Right lobe of liver (tissue), 6 donors: ENCODE measurements at regions not wholly inside any gene's neighbourhood (a gene's known extent, or its start where the extent isn't known, plus 50 kb on each side); places are given as distances from the start of the nearest gene placed in this dataset.

ENCODE experiments used
- ATAC-seq, 4 donors: fragments of 200-7000 bp; cut with Tn5 transposase; one replicate each; pipeline ENCODE4 v1.9.1; 2020; ENCODE audit warnings: mild to moderate bottlenecking in 4 of 4, moderate library complexity in 4 of 4
- DNase-seq, 3 donors: peaks; one replicate each; pipeline ENCODE4 v3.0.0-alpha.2; 2020
- H3K27ac ChIP-seq, 3 donors: fragments of 200-600 bp; one replicate each; pipeline ENCODE4 v1.8.0; 2022
- H3K27me3 ChIP-seq, 2 donors: fragments of 200-600 bp; one replicate each; pipeline ENCODE4 v1.8.0; 2022
- H3K36me3 ChIP-seq, 4 donors: fragments of 200-600 bp; sonication (generic) in 1 of 4; one replicate each; pipeline versions ENCODE4 v1.5.1 to v1.8.0; 2017 to 2022; ENCODE audit warnings: control low read depth in 1 of 4
- H3K4me1 ChIP-seq, 4 donors: fragments of 200-600 bp; sonication (generic) in 1 of 4; one replicate each; pipeline versions ENCODE4 v1.5.1 to v1.8.0; 2017 to 2022; ENCODE audit warnings: control low read depth in 1 of 4
- H3K4me3 ChIP-seq, 3 donors: fragments of 200-600 bp; one replicate each; pipeline ENCODE4 v1.8.0; 2022
- H3K9me3 ChIP-seq, 4 donors: fragments of 200-600 bp; sonication (generic) in 1 of 4; one replicate each; pipeline versions ENCODE4 v1.5.1 to v1.8.0; 2017 to 2022; ENCODE audit warnings: control low read depth in 1 of 4
- CTCF ChIP-seq, 4 donors: fragments of 200-600 bp in 3 of 4; fragments of 450-650 bp in 1 of 4; IDR thresholded peaks; one replicate each; pipeline versions ENCODE4 v1.5.1 to v1.8.0; 2016 to 2022; ENCODE audit warnings: antibody characterized with exemption in 4 of 4, mild to moderate bottlenecking in 2 of 4
- POLR2A ChIP-seq: fragments of 450-650 bp; IDR thresholded peaks from one replicate; pipeline ENCODE4 v1.6.1; 2017; ENCODE audit warnings: antibody characterized with exemption, mild to moderate bottlenecking
- WGBS: methylation state at CpG from one replicate; pipeline ENCODE4 v1.1.6; 2018; ENCODE audit warnings: low coverage, low lambda C conversion rate; ENCODE audit not compliant: insufficient coverage; ENCODE audit errors: missing lambda C conversion rate; 5-methylcytosine and 5-hydroxymethylcytosine counted together
- intact Hi-C, 2 donors: fragments of 100-400 bp; cut with DNase I; formaldehyde crosslinking; loops; one replicate each; pipeline versions ENCODE4 v1.11.2 to v1.14.1; 2022
- donor health status: DM: no; HTN: yes; CAD: no.
- donor health status: DM: no; HTN: no; CAD: no.
- donor health status: DM: no; HTN: no; CAD: no.
- donor health status: DM: no; HTN: yes; CAD: no.
- donor health status: DM: no; HTN: yes; CAD: no.

DNA sequence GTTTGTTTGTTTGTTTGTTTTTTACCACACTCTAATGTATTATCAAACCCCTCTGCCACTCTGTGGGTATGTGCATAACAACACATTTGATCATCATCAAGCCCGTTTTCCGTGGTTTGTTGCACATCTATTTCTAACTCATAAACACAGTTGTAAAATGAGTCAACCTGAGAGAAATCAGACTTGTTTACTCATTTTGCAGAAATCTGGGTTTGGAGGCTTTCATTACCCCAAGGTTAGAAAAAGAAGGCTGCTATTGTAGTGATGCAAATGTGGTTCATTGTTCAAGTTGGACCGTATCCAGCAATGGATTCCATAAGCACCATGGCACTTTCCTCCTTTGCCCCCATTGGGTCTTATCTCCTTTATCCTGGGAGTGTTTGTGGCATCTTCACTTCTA, 353.2 kb upstream of the SOX2 start:
- no peak for DNase-seq
- intact Hi-C loops, result no loop called here
- WGBS, result 39% methylated on average over 3 of the region's 3 CpGs
- no peaks in the 10 kb centered on the region for H3K27me3 ChIP-seq
- ATAC-seq, result no peak
- no peak overlapping the region for H3K27ac ChIP-seq
- no peaks in the 10 kb centered on the region for H3K9me3 ChIP-seq
- H3K4me1 ChIP-seq, result no peaks in the 10 kb centered on the region
- H3K36me3 ChIP-seq, result no peaks in the 10 kb centered on the region
- no peak for TF ChIP-seq CTCF (IDR thresholded peaks at IDR 0.05)
- no peak for TF ChIP-seq POLR2A
- H3K4me3 ChIP-seq, result no peak overlapping the region

DNA sequence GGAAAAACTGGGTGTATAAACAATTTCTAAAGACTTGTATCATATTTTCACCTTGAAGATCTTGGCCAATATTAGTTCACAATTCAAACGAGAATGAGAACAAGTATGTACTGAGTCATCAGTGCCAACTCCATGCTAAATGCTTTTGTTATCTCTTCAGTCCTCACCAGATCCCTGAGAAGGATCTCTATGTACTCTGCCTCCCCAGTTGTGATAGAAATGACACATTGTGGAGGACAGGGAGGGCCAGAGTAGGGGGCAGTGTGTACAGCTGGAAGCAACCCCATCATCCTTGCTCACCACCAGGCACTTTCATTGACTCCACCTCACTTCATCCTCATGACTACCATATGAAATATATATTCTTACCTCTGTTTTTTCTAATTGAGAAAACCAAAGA, 353.7 kb upstream of the SOX2 start:
- no peak for TF ChIP-seq POLR2A
- no peak for TF ChIP-seq CTCF (IDR thresholded peaks at IDR 0.05)
- WGBS, result 11% methylated on average over 1 of the region's 1 CpG

GRCh38 chr3:181354140-181354539, 357.6 kb upstream of the SOX2 start:
- TF ChIP-seq CTCF (IDR thresholded peaks at IDR 0.05) (no peak), POLR2A (no peak)
- Histone ChIP-seq H3K9me3 (no peaks in the 10 kb centered on the region), H3K27me3 (no peaks in the 10 kb centered on the region), H3K36me3 (no peaks in the 10 kb centered on the region), H3K4me3 (no peak overlapping the region), H3K27ac (no peak overlapping the region), H3K4me1 (no peaks in the 10 kb centered on the region)
- no peak for DNase-seq
- ATAC-seq, result no peak
- intact Hi-C loops, result no loop called here

More for the DNA sequence above, 353.7 kb upstream of the SOX2 start:
- ATAC-seq (no peak), DNase-seq (no peak)
- intact Hi-C loops, result no loop called here
- Histone ChIP-seq H3K9me3 (no peaks in the 10 kb centered on the region), H3K27ac (no peak overlapping the region), H3K36me3 (no peaks in the 10 kb centered on the region), H3K4me1 (no peaks in the 10 kb centered on the region), H3K4me3 (no peak overlapping the region), H3K27me3 (no peaks in the 10 kb centered on the region)

- no peaks in the 10 kb centered on the region for H3K4me1 ChIP-seq
- DNase-seq (no peak), ATAC-seq (no peak)
- no peaks in the 10 kb centered on the region for H3K27me3 ChIP-seq
- TF ChIP-seq POLR2A (no peak), CTCF (IDR thresholded peaks at IDR 0.05) (no peak)
- H3K27ac ChIP-seq, result no peak overlapping the region
- intact Hi-C loops, result no loop called here
- H3K9me3 ChIP-seq, result no peaks in the 10 kb centered on the region
- WGBS, result 64% methylated on average over 5 of the region's 5 CpGs
- no peaks in the 10 kb centered on the region for H3K36me3 ChIP-seq
- H3K4me3 ChIP-seq, result no peak overlapping the region
Observed at GRCh38 chr3:181344331-181344730, 354.8 kb upstream of the DNAJC19 start.

GRCh38 chr3:181336597-181336996, 347.1 kb upstream of the DNAJC19 start:
- no peaks in the 10 kb centered on the region for H3K27me3 ChIP-seq
- ATAC-seq (no peak), DNase-seq (no peak)
- no peak overlapping the region for H3K27ac ChIP-seq
- no peaks in the 10 kb centered on the region for H3K4me1 ChIP-seq
- TF ChIP-seq CTCF (IDR thresholded peaks at IDR 0.05) (no peak), POLR2A (no peak)
- intact Hi-C loops, result no loop called here
- H3K36me3 ChIP-seq, result no peaks in the 10 kb centered on the region
- WGBS, result 43% methylated on average over 2 of the region's 2 CpGs
- no peaks in the 10 kb centered on the region for H3K9me3 ChIP-seq
- no peak overlapping the region for H3K4me3 ChIP-seq
